Uterus (tissue), 2 donors: ENCODE measurements at regions not wholly inside any gene's neighbourhood (a gene's known extent, or its start where the extent isn't known, plus 50 kb on each side); places are given as distances from the start of the nearest gene placed in this dataset.

Source experiments
- POLR2A ChIP-seq, 2 donors: fragments of 450-650 bp; IDR thresholded peaks; one replicate each; pipeline ENCODE4 v1.6.1; 2016; ENCODE audit warnings: antibody characterized with exemption in 2 of 2, mild to moderate bottlenecking in 1 of 2, moderate library complexity in 1 of 2
- TF ChIP-seq, protein P1 (sequence below), 4 experiments: fragments of 200-600 bp in 2 of 4; fragments of 450-650 bp in 2 of 4; sonication (generic) in 2 of 4; IDR thresholded peaks; one replicate each; pipeline ENCODE4 v1.5.1; 2016 to 2019; ENCODE audit warnings: antibody characterized with exemption in 4 of 4, mild to moderate bottlenecking in 2 of 4, moderate library complexity in 1 of 4

- TF ChIP-seq, protein P1, sequence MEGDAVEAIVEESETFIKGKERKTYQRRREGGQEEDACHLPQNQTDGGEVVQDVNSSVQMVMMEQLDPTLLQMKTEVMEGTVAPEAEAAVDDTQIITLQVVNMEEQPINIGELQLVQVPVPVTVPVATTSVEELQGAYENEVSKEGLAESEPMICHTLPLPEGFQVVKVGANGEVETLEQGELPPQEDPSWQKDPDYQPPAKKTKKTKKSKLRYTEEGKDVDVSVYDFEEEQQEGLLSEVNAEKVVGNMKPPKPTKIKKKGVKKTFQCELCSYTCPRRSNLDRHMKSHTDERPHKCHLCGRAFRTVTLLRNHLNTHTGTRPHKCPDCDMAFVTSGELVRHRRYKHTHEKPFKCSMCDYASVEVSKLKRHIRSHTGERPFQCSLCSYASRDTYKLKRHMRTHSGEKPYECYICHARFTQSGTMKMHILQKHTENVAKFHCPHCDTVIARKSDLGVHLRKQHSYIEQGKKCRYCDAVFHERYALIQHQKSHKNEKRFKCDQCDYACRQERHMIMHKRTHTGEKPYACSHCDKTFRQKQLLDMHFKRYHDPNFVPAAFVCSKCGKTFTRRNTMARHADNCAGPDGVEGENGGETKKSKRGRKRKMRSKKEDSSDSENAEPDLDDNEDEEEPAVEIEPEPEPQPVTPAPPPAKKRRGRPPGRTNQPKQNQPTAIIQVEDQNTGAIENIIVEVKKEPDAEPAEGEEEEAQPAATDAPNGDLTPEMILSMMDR (IDR thresholded peaks at IDR 0.05) = no peak
- no peak for TF ChIP-seq POLR2A (IDR thresholded peaks at IDR 0.05)
Observed at GRCh38 chr20:52302736-52303135, 111.2 kb upstream of the ZFP64 start.
